Peyer's patch (tissue), 4 donors: ENCODE measurements at regions not wholly inside any gene's neighbourhood (a gene's known extent, or its start where the extent isn't known, plus 50 kb on each side); places are given as distances from the start of the nearest gene placed in this dataset.
"Not testable (repeated sequence)": the region's sequence is repeated elsewhere in the genome, so short reads cannot be mapped to it uniquely, and the experiment has no call there.

Experiments
- DNase-seq, 3 donors: peaks; one replicate each; pipeline ENCODE4 v3.0.0-alpha.2; 2017 to 2019
- H3K27ac ChIP-seq, 4 donors: fragments of 200-600 bp; sonication (generic); one replicate each; pipeline ENCODE4 v1.5.1; 2016 to 2019
- H3K27me3 ChIP-seq, 2 donors: fragments of 200-600 bp; sonication (generic); one replicate each; pipeline ENCODE4 v1.5.1; 2019
- H3K36me3 ChIP-seq, 3 donors: fragments of 200-600 bp; sonication (generic); one replicate each; pipeline ENCODE4 v1.5.1; 2016 to 2019
- H3K4me1 ChIP-seq, 4 donors: fragments of 200-600 bp; sonication (generic); one replicate each; pipeline ENCODE4 v1.5.1; 2016 to 2019
- H3K4me3 ChIP-seq, 4 donors: fragments of 200-600 bp; sonication (generic); 1 replicate in 3 of 4; 2 replicates in 1 of 4; pipeline ENCODE4 v1.5.1; 2016 to 2019; ENCODE audit warnings: mild to moderate bottlenecking in 1 of 4
- H3K9me3 ChIP-seq, 4 donors: fragments of 200-600 bp; sonication (generic); one replicate each; pipeline ENCODE4 v1.5.1; 2016 to 2019; ENCODE audit warnings: mild to moderate bottlenecking in 1 of 4
- CTCF ChIP-seq, 6 experiments: fragments of 450-650 bp in 4 of 6; fragments of 200-600 bp in 2 of 6; sonication (generic) in 1 of 6; IDR thresholded peaks; one replicate each; pipeline ENCODE4 v1.5.1; 2017 to 2019; ENCODE audit warnings: antibody characterized with exemption in 6 of 6, mild to moderate bottlenecking in 3 of 6, moderate library complexity in 1 of 6
- POLR2A ChIP-seq, 2 donors: fragments of 450-650 bp; IDR thresholded peaks; one replicate each; pipeline ENCODE4 v1.5.1; 2017; ENCODE audit warnings: antibody characterized with exemption in 2 of 2, mild to moderate bottlenecking in 2 of 2, moderate library complexity in 2 of 2

GRCh38 chrX:106467943-106468342 lies 143.8 kb upstream of the RADX start:
- H3K36me3 ChIP-seq: no peaks in the 10 kb centered on the region
- no peak for TF ChIP-seq POLR2A (IDR thresholded peaks at IDR 0.05)
- TF ChIP-seq CTCF (IDR thresholded peaks at IDR 0.05): no peak
- H3K4me1 ChIP-seq: no peaks in the 10 kb centered on the region
- H3K9me3 ChIP-seq: no peaks in the 10 kb centered on the region
- no peak overlapping the region for H3K27ac ChIP-seq
- DNase-seq: no peak
- no peaks in the 10 kb centered on the region for H3K27me3 ChIP-seq
- H3K4me3 ChIP-seq: no peak overlapping the region

- H3K4me1 ChIP-seq: no peaks in the 10 kb centered on the region
- TF ChIP-seq POLR2A (IDR thresholded peaks at IDR 0.05) (no peak), CTCF (IDR thresholded peaks at IDR 0.05) (no peak)
Observed at GRCh38 chrX:106468433-106468832, 143.3 kb upstream of the RADX start.

DNA sequence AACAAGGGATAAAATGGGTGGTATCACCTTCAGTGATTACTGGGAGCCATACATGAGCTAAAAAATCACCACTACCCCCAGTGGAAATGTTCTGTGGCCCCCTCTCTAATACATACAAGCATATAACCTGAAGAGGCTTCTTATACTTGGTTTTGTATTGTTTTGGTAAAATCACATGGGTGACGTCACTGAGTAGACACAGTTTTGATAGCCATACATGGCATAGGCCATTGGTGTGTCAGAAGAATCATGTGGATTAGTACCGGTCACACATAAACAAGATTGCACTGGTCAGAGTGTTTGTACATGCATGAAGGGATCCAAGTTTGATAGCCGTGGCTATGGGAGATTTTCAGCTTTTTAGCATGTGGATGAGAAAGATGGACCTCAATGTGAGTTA lies 131.9 kb upstream of the RADX start:
- no peak for DNase-seq
- TF ChIP-seq POLR2A (IDR thresholded peaks at IDR 0.05): no peak
- TF ChIP-seq CTCF (IDR thresholded peaks at IDR 0.05): no peak
- Histone ChIP-seq H3K27ac (no peak overlapping the region), H3K27me3 (no peaks in the 10 kb centered on the region), H3K9me3 (no peaks in the 10 kb centered on the region), H3K4me3 (no peak overlapping the region), H3K36me3 (no peaks in the 10 kb centered on the region), H3K4me1 (no peaks in the 10 kb centered on the region)

More at GRCh38 chrX:106468433-106468832, 143.3 kb upstream of the RADX start:
- Histone ChIP-seq H3K36me3 (no peaks in the 10 kb centered on the region), H3K9me3 (no peaks in the 10 kb centered on the region), H3K27ac (no peak overlapping the region), H3K4me3 (no peak overlapping the region), H3K27me3 (no peaks in the 10 kb centered on the region)
- no peak for DNase-seq

- no peaks in the 10 kb centered on the region for H3K27me3 ChIP-seq
- no peaks in the 10 kb centered on the region for H3K4me1 ChIP-seq
- no peaks in the 10 kb centered on the region for H3K9me3 ChIP-seq
- TF ChIP-seq POLR2A (IDR thresholded peaks at IDR 0.05) (no peak), CTCF (IDR thresholded peaks at IDR 0.05) (peak; percentile 42 to 86 (median 62))
- H3K27ac ChIP-seq: no peak overlapping the region
- peak in 2 of 3 donors; percentile 25 to 71 for DNase-seq
- H3K36me3 ChIP-seq: no peaks in the 10 kb centered on the region
- H3K4me3 ChIP-seq: no peak overlapping the region
Observed at GRCh38 chrX:106481341-106481740, 130.4 kb upstream of the RADX start.

GRCh38 chrX:106484233-106484632 lies 127.5 kb upstream of the RADX start:
- H3K4me3 ChIP-seq: peak overlapping the region in 1 of 4 donors; percentile 2
- H3K9me3 ChIP-seq: no peaks in the 10 kb centered on the region
- H3K27me3 ChIP-seq: no peaks in the 10 kb centered on the region
- H3K36me3 ChIP-seq: no peaks in the 10 kb centered on the region
- no peaks in the 10 kb centered on the region for H3K4me1 ChIP-seq
- no peak overlapping the region for H3K27ac ChIP-seq
- DNase-seq: no peak
- no peak for TF ChIP-seq POLR2A (IDR thresholded peaks at IDR 0.05)
- no peak for TF ChIP-seq CTCF (IDR thresholded peaks at IDR 0.05)

GRCh38 chrX:106493210-106493816 lies 118.5 kb upstream of the RADX start:
- H3K36me3 ChIP-seq, H3K4me1 ChIP-seq, H3K4me3 ChIP-seq, H3K27ac ChIP-seq, H3K9me3 ChIP-seq, H3K27me3 ChIP-seq: not testable (repeated sequence)
- peak in 2 of 3 donors; percentile 46 to 51 for DNase-seq
